Neural cell (in vitro differentiated cells): ENCODE measurements at regions not wholly inside any gene's neighbourhood (a gene's known extent, or its start where the extent isn't known, plus 50 kb on each side); places are given as distances from the start of the nearest gene placed in this dataset.

Source experiments
- H2AFZ ChIP-seq: fragments of 200-600, 300-800 bp; sonication (generic), shearing (Covaris generic); 2 replicates; pipeline ENCODE4 v1.6.0; 2014; ENCODE audit warnings: low read depth, mild to moderate bottlenecking, antibody characterized with exemption, low read length, moderate library complexity
- H3F3A ChIP-seq: fragments of 200-600 bp; shearing (Covaris generic); 2 replicates; pipeline ENCODE4 v1.6.1; 2016; ENCODE audit warnings: mild to moderate bottlenecking, moderate library complexity, mixed read lengths, antibody characterized with exemption, low read length; ENCODE audit not compliant: insufficient read depth, poor library complexity, severe bottlenecking
- H3K27ac ChIP-seq: fragments of 200-600, 300-800 bp; sonication (generic), shearing (Covaris generic); 2 replicates; pipeline ENCODE4 v1.5.1; 2014; ENCODE audit warnings: mild to moderate bottlenecking, low read length, moderate library complexity
- H3K27me3 ChIP-seq: fragments of 300-800, 200-600 bp; sonication (generic), shearing (Covaris generic); 2 replicates; pipeline ENCODE4 v1.6.0; 2014; ENCODE audit warnings: mild to moderate bottlenecking, low read depth, low read length, moderate library complexity; ENCODE audit not compliant: insufficient read depth
- H3K36me3 ChIP-seq: fragments of 300-800, 200-600 bp; sonication (generic), shearing (Covaris generic); 2 replicates; pipeline ENCODE4 v1.5.1; 2014; ENCODE audit warnings: mild to moderate bottlenecking, antibody characterized with exemption, low read length, moderate library complexity; ENCODE audit not compliant: insufficient read depth
- H3K4me2 ChIP-seq: fragments of 300-800, 200-600 bp; sonication (generic), shearing (Covaris generic); 2 replicates; pipeline ENCODE4 v1.6.0; 2014; ENCODE audit warnings: mild to moderate bottlenecking, low read length
- H3K4me3 ChIP-seq: fragments of 300-800, 200-600 bp; sonication (generic), shearing (Covaris generic); 2 replicates; pipeline ENCODE4 v1.5.1; 2014; ENCODE audit warnings: mild to moderate bottlenecking, low read length, moderate library complexity
- H3K79me2 ChIP-seq: fragments of 200-600 bp; shearing (Covaris generic); replicated peaks from 2 replicates; pipeline ENCODE4 v1.6.0; 2014; ENCODE audit warnings: mild to moderate bottlenecking, low read length, moderate library complexity; ENCODE audit not compliant: insufficient read depth
- H3K9ac ChIP-seq: fragments of 300-800, 200-600 bp; sonication (generic), shearing (Covaris generic); 2 replicates; pipeline ENCODE4 v1.6.1; 2016; ENCODE audit warnings: mild to moderate bottlenecking, low read length, mixed read lengths
- H3K9me2 ChIP-seq: fragments of 200-600 bp; shearing (Covaris generic); 2 replicates; pipeline ENCODE4 v1.6.1; 2016; ENCODE audit warnings: mild to moderate bottlenecking, low read length, mixed read lengths; ENCODE audit not compliant: insufficient read depth
- H3K9me3 ChIP-seq: fragments of 200-600, 300-800 bp; sonication (generic), shearing (Covaris generic); 2 replicates; pipeline ENCODE4 v1.6.1; 2016; ENCODE audit warnings: mild to moderate bottlenecking, mixed run types, low read length, moderate library complexity, mixed read lengths
- H4K20me1 ChIP-seq: fragments of 200-600 bp; shearing (Covaris generic); 2 replicates; pipeline ENCODE4 v1.6.1; 2016; ENCODE audit warnings: mild to moderate bottlenecking, mixed run types; ENCODE audit not compliant: insufficient read depth
- CTCF ChIP-seq: fragments of 450-650 bp; IDR thresholded peaks from 2 replicates; pipeline ENCODE4 v1.5.1; 2014; ENCODE audit warnings: antibody characterized with exemption, mild to moderate bottlenecking, moderate library complexity; ENCODE audit not compliant: poor library complexity, severe bottlenecking
- EP300 ChIP-seq: fragments of 450-650 bp; conservative IDR thresholded peaks from 2 replicates; pipeline ENCODE4 v1.6.1; 2014; ENCODE audit warnings: antibody characterized with exemption, mild to moderate bottlenecking, moderate library complexity; ENCODE audit not compliant: poor library complexity, severe bottlenecking
- EZH2 ChIP-seq: fragments of 200-600, 300-800 bp; shearing (Covaris generic), sonication (generic); IDR thresholded peaks from 2 replicates; pipeline ENCODE4 v1.6.1; 2014; ENCODE audit warnings: antibody characterized with exemption, low read length, borderline replicate concordance, mild to moderate bottlenecking; ENCODE audit not compliant: insufficient read depth, poor library complexity, severe bottlenecking
- MXI1 ChIP-seq: fragments of 450-650 bp; conservative IDR thresholded peaks from 2 replicates; pipeline ENCODE4 v1.6.1; 2014; ENCODE audit warnings: antibody characterized with exemption, mild to moderate bottlenecking; ENCODE audit not compliant: poor library complexity, severe bottlenecking
- POLR2AphosphoS5 ChIP-seq: IDR thresholded peaks from 2 replicates; pipeline ENCODE4 v1.6.1; 2012
- RAD21 ChIP-seq: fragments of 450-650 bp; conservative IDR thresholded peaks from 2 replicates; pipeline ENCODE4 v1.6.1; 2014; ENCODE audit warnings: antibody characterized with exemption, mild to moderate bottlenecking, moderate library complexity
- REST ChIP-seq: IDR thresholded peaks from 2 replicates; pipeline ENCODE4 v1.6.1; 2012; ENCODE audit warnings: borderline replicate concordance
- SMC3 ChIP-seq: fragments of 450-650 bp; conservative IDR thresholded peaks from 2 replicates; pipeline ENCODE4 v1.6.1; 2014; ENCODE audit warnings: antibody characterized with exemption, mild to moderate bottlenecking, moderate library complexity; ENCODE audit not compliant: poor library complexity
- TAF1 ChIP-seq: IDR thresholded peaks from 2 replicates; pipeline ENCODE4 v1.6.1; 2012; ENCODE audit warnings: low read depth

- no peak overlapping the region for H2AFZ ChIP-seq
- H3K36me3 ChIP-seq, result no peaks in the 10 kb centered on the region
- TF ChIP-seq EZH2, result no peak
- no peak for TF ChIP-seq RAD21
- TF ChIP-seq REST, result no peak
- TF ChIP-seq TAF1, result no peak
- no peak for TF ChIP-seq MXI1
- TF ChIP-seq CTCF, result no peak
- no peak for TF ChIP-seq EP300
- TF ChIP-seq POLR2AphosphoS5, result no peak
- no peak for TF ChIP-seq SMC3
- no peaks in the 10 kb centered on the region for H3K9me2 ChIP-seq
- no peak overlapping the region for H3K4me2 ChIP-seq
- H3K27me3 ChIP-seq, result no peaks in the 10 kb centered on the region
- H3K9me3 ChIP-seq, result no peaks in the 10 kb centered on the region
- H3K9ac ChIP-seq, result no peak overlapping the region
- no peaks in the 10 kb centered on the region for H3K79me2 ChIP-seq
- H3K27ac ChIP-seq, result no peak overlapping the region
- no peaks in the 10 kb centered on the region for H4K20me1 ChIP-seq
- no peaks in the 10 kb centered on the region for H3F3A ChIP-seq
- H3K4me3 ChIP-seq, result no peak overlapping the region
Observed at GRCh38 chr3:68290333-68290732, 635.9 kb upstream of the SUCLG2 start.

GRCh38 chr3:68288085-68288484 is 633.7 kb upstream of the SUCLG2 start:
- Histone ChIP-seq H3K36me3 (no peaks in the 10 kb centered on the region), H3F3A (no peaks in the 10 kb centered on the region), H3K9me2 (no peaks in the 10 kb centered on the region), H3K27me3 (no peaks in the 10 kb centered on the region), H3K79me2 (no peaks in the 10 kb centered on the region), H2AFZ (no peak overlapping the region), H3K27ac (no peak overlapping the region), H3K4me2 (no peak overlapping the region), H3K9me3 (no peaks in the 10 kb centered on the region), H3K4me3 (no peak overlapping the region), H3K9ac (no peak overlapping the region), H4K20me1 (no peaks in the 10 kb centered on the region)
- no peak for TF ChIP-seq EZH2
- TF ChIP-seq CTCF, result no peak
- TF ChIP-seq EP300, result no peak
- TF ChIP-seq REST, result no peak
- no peak for TF ChIP-seq TAF1
- TF ChIP-seq RAD21, result no peak
- no peak for TF ChIP-seq MXI1
- no peak for TF ChIP-seq SMC3
- TF ChIP-seq POLR2AphosphoS5, result no peak
